CD4-positive, alpha-beta T cell (primary cell): ENCODE measurements at regions not wholly inside any gene's neighbourhood (a gene's known extent, or its start where the extent isn't known, plus 50 kb on each side); places are given as distances from the start of the nearest gene placed in this dataset.

Source experiments
- ATAC-seq: fragments of 200-7000 bp; cut with Tn5 transposase; one replicate; pipeline ENCODE4 v1.10.0; 2022; ENCODE audit warnings: mild to moderate bottlenecking; ENCODE audit not compliant: poor library complexity
- CTCF ChIA-PET: fragments of 350-600 bp; sonication (Branson Sonifier 250); formaldehyde crosslinking; loops from one replicate; lab custom pipeline; 2021; ENCODE audit warnings: antibody characterized with exemption, inconsistent platforms; lab: Charles Lee
- POLR2A ChIA-PET: fragments of 350-600 bp; sonication (Branson Sonifier 250); formaldehyde crosslinking; loops from one replicate; lab custom pipeline; 2021; ENCODE audit warnings: antibody characterized with exemption, inconsistent platforms; lab: Charles Lee
- DNase-seq, 14 experiments: peaks; one replicate each; pipeline ENCODE4 v3.0.0-alpha.2; 2013 to 2020; ENCODE audit warnings: mixed read lengths in 2 of 14
- H3K27ac ChIP-seq, 2 donors: one replicate each; pipeline versions ENCODE4 v1.5.1 to v1.7.0; 2013; ENCODE audit warnings: low read length in 2 of 2, low read depth in 1 of 2, mild to moderate bottlenecking in 1 of 2
- H3K27me3 ChIP-seq, 2 experiments: 1 replicate in 1 of 2; 2 replicates in 1 of 2; pipeline versions ENCODE4 v1.6.1 to v1.7.0; 2013; ENCODE audit warnings: low read length in 2 of 2, control low read depth in 1 of 2, mild to moderate bottlenecking in 1 of 2, moderate library complexity in 1 of 2; ENCODE audit not compliant: insufficient read depth in 2 of 2, control insufficient read depth in 1 of 2
- H3K36me3 ChIP-seq: one replicate; pipeline ENCODE4 v1.6.1; 2013; ENCODE audit warnings: low read length, control low read depth; ENCODE audit not compliant: insufficient read depth
- H3K4me1 ChIP-seq: one replicate; pipeline ENCODE4 v1.6.1; 2013; ENCODE audit warnings: low read length, control low read depth; ENCODE audit not compliant: insufficient read depth
- H3K4me3 ChIP-seq: one replicate; pipeline ENCODE4 v1.5.1; 2013; ENCODE audit warnings: mild to moderate bottlenecking, low read length, moderate library complexity
- H3K9me3 ChIP-seq, 2 experiments: 1 replicate in 1 of 2; 2 replicates in 1 of 2; pipeline versions ENCODE4 v1.6.1 to v1.7.0; 2013; ENCODE audit warnings: low read length in 2 of 2, mild to moderate bottlenecking in 2 of 2, control low read depth in 1 of 2, moderate library complexity in 1 of 2; ENCODE audit not compliant: control insufficient read depth in 1 of 2, insufficient read depth in 1 of 2
- H3K27ac Mint-ChIP-seq: one replicate; pipeline ENCODE4 v1.8.0; 2020; ENCODE audit warnings: mixed read lengths
- H3K27me3 Mint-ChIP-seq: one replicate; pipeline ENCODE4 v1.8.0; 2021; ENCODE audit warnings: mixed read lengths
- H3K36me3 Mint-ChIP-seq: one replicate; pipeline ENCODE4 v1.8.0; 2021; ENCODE audit warnings: low read depth, mixed read lengths
- H3K4me1 Mint-ChIP-seq: one replicate; pipeline ENCODE4 v1.8.0; 2021; ENCODE audit warnings: low read depth, mixed read lengths
- H3K4me3 Mint-ChIP-seq: one replicate; pipeline ENCODE4 v1.8.0; 2020; ENCODE audit warnings: mild to moderate bottlenecking, mixed read lengths
- H3K9me3 Mint-ChIP-seq: one replicate; pipeline ENCODE4 v1.8.0; 2020; ENCODE audit warnings: mixed read lengths
- intact Hi-C, 2 experiments: fragments of 100-400 bp; cut with DNase I in 1 of 2; cut with micrococcal nuclease in 1 of 2; formaldehyde crosslinking; loops; one replicate each; pipeline versions ENCODE4 v1.15.1 to v1.9.0; 2023 to 2025; cut with DNase I, micrococcal nuclease
- TF ChIP-seq, protein P1 (sequence below): fragments of 200-600 bp; IDR thresholded peaks from one replicate; pipeline ENCODE4 v1.8.0; 2022; ENCODE audit warnings: antibody characterized with exemption, mild to moderate bottlenecking

DNA sequence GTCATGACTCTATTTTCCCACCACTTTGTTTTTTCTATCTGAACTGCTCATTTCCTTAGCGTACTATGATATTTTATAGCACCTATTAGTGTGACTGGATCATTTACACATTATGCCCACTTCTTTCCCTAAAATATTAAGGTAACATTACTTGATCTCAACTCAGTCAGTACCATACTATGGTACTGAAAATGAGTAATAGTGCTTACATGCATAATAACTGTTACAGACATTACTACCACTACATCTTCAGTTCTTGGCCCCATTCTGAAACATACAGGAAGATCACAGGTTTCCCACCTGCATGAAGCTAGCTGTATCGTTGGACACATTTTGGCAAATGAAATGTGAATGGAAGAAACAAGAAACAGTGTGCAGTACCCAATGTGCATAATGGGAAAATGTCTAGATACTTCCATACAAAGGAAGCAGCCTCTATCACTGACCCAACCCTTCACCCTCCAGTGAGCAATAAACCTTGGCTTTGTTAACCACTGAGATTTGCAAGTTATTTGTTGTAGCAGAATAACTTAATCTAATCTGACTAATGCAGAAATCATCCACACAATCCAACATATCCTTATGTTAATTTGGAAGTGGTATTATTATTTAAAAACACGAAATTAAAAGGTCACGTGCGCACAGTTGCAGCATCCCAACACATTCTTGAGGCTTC lies 108.6 kb upstream of the DOK5 start:
- Histone ChIP-seq H3K27me3 (no peaks in the 10 kb centered on the region), H3K9me3 (no peaks in the 10 kb centered on the region), H3K4me3 (no peak overlapping the region), H3K36me3 (no peaks in the 10 kb centered on the region), H3K27ac (no peak overlapping the region), H3K4me1 (no peaks in the 10 kb centered on the region)
- no peaks in the 10 kb centered on the region for H3K4me1 Mint-ChIP-seq
- TF ChIP-seq, protein P1, sequence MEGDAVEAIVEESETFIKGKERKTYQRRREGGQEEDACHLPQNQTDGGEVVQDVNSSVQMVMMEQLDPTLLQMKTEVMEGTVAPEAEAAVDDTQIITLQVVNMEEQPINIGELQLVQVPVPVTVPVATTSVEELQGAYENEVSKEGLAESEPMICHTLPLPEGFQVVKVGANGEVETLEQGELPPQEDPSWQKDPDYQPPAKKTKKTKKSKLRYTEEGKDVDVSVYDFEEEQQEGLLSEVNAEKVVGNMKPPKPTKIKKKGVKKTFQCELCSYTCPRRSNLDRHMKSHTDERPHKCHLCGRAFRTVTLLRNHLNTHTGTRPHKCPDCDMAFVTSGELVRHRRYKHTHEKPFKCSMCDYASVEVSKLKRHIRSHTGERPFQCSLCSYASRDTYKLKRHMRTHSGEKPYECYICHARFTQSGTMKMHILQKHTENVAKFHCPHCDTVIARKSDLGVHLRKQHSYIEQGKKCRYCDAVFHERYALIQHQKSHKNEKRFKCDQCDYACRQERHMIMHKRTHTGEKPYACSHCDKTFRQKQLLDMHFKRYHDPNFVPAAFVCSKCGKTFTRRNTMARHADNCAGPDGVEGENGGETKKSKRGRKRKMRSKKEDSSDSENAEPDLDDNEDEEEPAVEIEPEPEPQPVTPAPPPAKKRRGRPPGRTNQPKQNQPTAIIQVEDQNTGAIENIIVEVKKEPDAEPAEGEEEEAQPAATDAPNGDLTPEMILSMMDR = no peak
- H3K27ac Mint-ChIP-seq = no peak overlapping the region
- POLR2A ChIA-PET = no interaction called here
- H3K27me3 Mint-ChIP-seq = no peaks in the 10 kb centered on the region
- intact Hi-C loops = no loop called here
- no peaks in the 10 kb centered on the region for H3K36me3 Mint-ChIP-seq
- CTCF ChIA-PET = no interaction called here
- H3K9me3 Mint-ChIP-seq = peaks cover 3% of the 10 kb centered on the region
- ATAC-seq (no peak), DNase-seq (no peak)
- no peak overlapping the region for H3K4me3 Mint-ChIP-seq

DNA sequence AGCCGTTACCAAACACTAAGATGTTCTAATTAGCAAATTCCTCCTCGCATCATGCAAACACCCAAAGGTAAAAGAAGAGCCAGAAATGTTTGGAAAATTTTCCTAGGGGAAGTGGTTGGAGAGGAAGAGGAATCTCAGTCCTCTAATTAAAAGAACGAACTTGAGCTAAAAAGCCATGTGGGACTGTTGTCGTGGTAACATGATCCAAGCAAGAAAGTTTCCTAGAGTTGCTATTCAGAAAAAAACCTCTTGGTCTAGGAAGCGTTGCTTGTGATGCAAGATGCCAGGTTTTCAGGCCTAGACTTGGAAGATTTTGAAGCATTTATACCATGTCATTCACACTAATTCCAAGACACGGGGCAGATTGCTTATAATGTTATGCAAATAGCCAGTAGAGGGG lies 106.8 kb upstream of the DOK5 start:
- TF ChIP-seq, protein P1 = no peak
- H3K4me3 ChIP-seq = no peak overlapping the region
- DNase-seq = no peak
- intact Hi-C loops = no loop called here
- H3K4me1 ChIP-seq = no peaks in the 10 kb centered on the region
- no peaks in the 10 kb centered on the region for H3K9me3 ChIP-seq
- Mint-ChIP-seq H3K36me3 (no peaks in the 10 kb centered on the region), H3K27ac (no peak overlapping the region), H3K4me1 (no peaks in the 10 kb centered on the region), H3K4me3 (no peak overlapping the region), H3K9me3 (peaks cover 3% of the 10 kb centered on the region), H3K27me3 (no peaks in the 10 kb centered on the region)
- CTCF ChIA-PET = no interaction called here
- no peaks in the 10 kb centered on the region for H3K36me3 ChIP-seq
- H3K27me3 ChIP-seq = no peaks in the 10 kb centered on the region
- H3K27ac ChIP-seq = no peak overlapping the region
- ATAC-seq = no peak
- POLR2A ChIA-PET = no interaction called here

DNA sequence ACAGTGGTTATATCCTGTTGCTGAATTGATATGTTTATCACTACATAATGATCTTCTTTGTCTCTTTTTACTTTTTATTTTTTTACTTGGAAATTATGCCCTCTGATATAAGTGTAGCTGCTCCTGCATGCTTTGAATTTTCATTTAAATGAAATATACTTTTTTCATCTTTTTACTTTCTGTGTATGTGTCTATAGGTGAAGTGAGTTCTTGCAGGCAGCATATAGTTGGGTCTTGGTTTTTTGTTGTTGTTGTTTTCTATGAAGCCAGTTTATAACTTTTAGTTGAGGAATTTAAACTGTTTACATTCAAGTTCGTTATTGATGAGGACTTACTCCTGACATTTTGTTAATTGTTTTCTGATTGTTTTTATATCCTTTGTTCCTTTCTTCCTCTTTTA lies 103.1 kb upstream of the DOK5 start:
- no peak overlapping the region for H3K27ac Mint-ChIP-seq
- no peaks in the 10 kb centered on the region for H3K36me3 Mint-ChIP-seq
- TF ChIP-seq, protein P1 = no peak
- CTCF ChIA-PET = no interaction called here
- H3K27me3 Mint-ChIP-seq = no peaks in the 10 kb centered on the region
- H3K4me3 Mint-ChIP-seq = no peak overlapping the region
- intact Hi-C loops = no loop called here
- no peaks in the 10 kb centered on the region for H3K27me3 ChIP-seq
- no peaks in the 10 kb centered on the region for H3K36me3 ChIP-seq
- no peaks in the 10 kb centered on the region for H3K4me1 ChIP-seq
- no peak overlapping the region for H3K27ac ChIP-seq
- no peak for DNase-seq
- H3K9me3 Mint-ChIP-seq = peaks cover 3% of the 10 kb centered on the region
- no peak overlapping the region for H3K4me3 ChIP-seq
- H3K4me1 Mint-ChIP-seq = no peaks in the 10 kb centered on the region
- POLR2A ChIA-PET = no interaction called here
- no peak for ATAC-seq
- H3K9me3 ChIP-seq = no peaks in the 10 kb centered on the region
